Transverse colon (tissue), 4 donors: ENCODE measurements at regions not wholly inside any gene's neighbourhood (a gene's known extent, or its start where the extent isn't known, plus 50 kb on each side); places are given as distances from the start of the nearest gene placed in this dataset.

Source experiments
- DNase-seq: peaks from one replicate; pipeline ENCODE4 v3.0.0-alpha.2; 2019
- H3K27ac ChIP-seq, 4 donors: fragments of 200-600 bp; sonication (generic); 2 replicates each; pipeline ENCODE4 v1.5.1; 2016 to 2018; ENCODE audit warnings: inconsistent platforms in 4 of 4
- H3K27me3 ChIP-seq: fragments of 200-600 bp; sonication (generic); 2 replicates; pipeline ENCODE4 v1.5.1; 2017; ENCODE audit warnings: inconsistent platforms
- H3K36me3 ChIP-seq, 4 donors: fragments of 200-600 bp; sonication (generic); 2 replicates each; pipeline ENCODE4 v1.5.1; 2017 to 2019; ENCODE audit warnings: inconsistent platforms in 4 of 4
- H3K4me1 ChIP-seq, 4 donors: fragments of 200-600 bp; sonication (generic); 2 replicates each; pipeline ENCODE4 v1.5.1; 2017 to 2020; ENCODE audit warnings: inconsistent platforms in 4 of 4
- H3K4me3 ChIP-seq, 4 donors: fragments of 200-600 bp; sonication (generic); 1 replicate in 1 of 4; 2 replicates in 3 of 4; pipeline versions ENCODE4 v1.5.1 to v1.6.1; 2017 to 2019; ENCODE audit warnings: inconsistent platforms in 4 of 4
- H3K9me3 ChIP-seq, 2 donors: fragments of 200-600 bp; sonication (generic); 2 replicates each; pipeline ENCODE4 v1.5.1; 2017 to 2019; ENCODE audit warnings: inconsistent platforms in 2 of 2
- CTCF ChIP-seq, 5 experiments: fragments of 200-600 bp in 3 of 5; fragments of 450-650 bp in 2 of 5; sonication (generic) in 3 of 5; IDR thresholded peaks; 1 replicate in 2 of 5; 2 replicates in 3 of 5; pipeline ENCODE4 v1.5.1; 2016 to 2017; ENCODE audit warnings: antibody characterized with exemption in 5 of 5, inconsistent platforms in 3 of 5, mild to moderate bottlenecking in 2 of 5, moderate library complexity in 1 of 5
- EP300 ChIP-seq: sonication (generic); formaldehyde crosslinking; IDR thresholded peaks from one replicate; pipeline ENCODE4 v1.6.1; 2017; ENCODE audit warnings: antibody characterized with exemption, low read depth
- POLR2A ChIP-seq: fragments of 450-650 bp; IDR thresholded peaks from one replicate; pipeline ENCODE4 v1.6.1; 2016; ENCODE audit warnings: antibody characterized with exemption, mild to moderate bottlenecking, moderate library complexity
- POLR2AphosphoS5 ChIP-seq, 3 donors: sonication (generic); formaldehyde crosslinking; IDR thresholded peaks; one replicate each; pipeline ENCODE4 v1.6.1; 2016; ENCODE audit warnings: antibody characterized with exemption in 3 of 3
- WGBS, 2 donors: methylation state at CpG; one replicate each; pipeline ENCODE4 v1.1.5; 2018; ENCODE audit warnings: low coverage in 1 of 2; 5-methylcytosine and 5-hydroxymethylcytosine counted together
- in situ Hi-C, 4 donors: fragments of 200-750 bp; cut with MboI; loops; one replicate each; pipeline versions ENCODE4 v1.15.0 to v1.15.1; 2017; ENCODE audit warnings: low sequenced_read_pairs in 3 of 4, low pct_ligation_motif_present in 1 of 4, low pct_unique_long_range_greater_than_20kb in 1 of 4
- intact Hi-C: fragments of 100-400 bp; cut with DNase I; formaldehyde crosslinking; loops from one replicate; pipeline ENCODE4 v1.15.1; 2023; ENCODE audit warnings: low total_unique reads

GRCh38 chr2:172153156-172153555, 50.5 kb upstream of the DLX2 start:
- no peaks in the 10 kb centered on the region for H3K36me3 ChIP-seq
- DNase-seq: no peak
- peaks cover 7% of the 10 kb centered on the region for H3K27me3 ChIP-seq
- intact Hi-C loops: no loop called here
- 28 to 29% methylated on average over 2 of the region's 2 CpGs for WGBS, 2 donors
- no peak for TF ChIP-seq EP300
- H3K4me3 ChIP-seq: no peak overlapping the region
- no peaks in the 10 kb centered on the region for H3K4me1 ChIP-seq
- in situ Hi-C loops: no loop called here
- H3K9me3 ChIP-seq: no peaks in the 10 kb centered on the region
- H3K27ac ChIP-seq: no peak overlapping the region

GRCh38 chr2:172153757-172154156, 51.1 kb upstream of the DLX2 start:
- Histone ChIP-seq H3K36me3 (no peaks in the 10 kb centered on the region), H3K4me3 (no peak overlapping the region), H3K4me1 (no peaks in the 10 kb centered on the region), H3K9me3 (no peaks in the 10 kb centered on the region), H3K27ac (no peak overlapping the region), H3K27me3 (peaks cover 7% of the 10 kb centered on the region)
- intact Hi-C loops (no loop called here), in situ Hi-C loops (no loop called here)
- no peak for TF ChIP-seq CTCF (IDR thresholded peaks at IDR 0.05)
- no peak for TF ChIP-seq POLR2A
- no peak for TF ChIP-seq EP300
- TF ChIP-seq POLR2AphosphoS5 (IDR thresholded peaks at IDR 0.05): no peak
- no peak for DNase-seq

- Histone ChIP-seq H3K9me3 (peaks cover 0 to under 1% of the 10 kb centered on the region in 2 donors), H3K4me3 (no peak overlapping the region), H3K27me3 (peaks cover 7% of the 10 kb centered on the region), H3K36me3 (no peaks in the 10 kb centered on the region), H3K27ac (no peak overlapping the region), H3K4me1 (no peaks in the 10 kb centered on the region)
- TF ChIP-seq POLR2AphosphoS5 (IDR thresholded peaks at IDR 0.05): no peak
- TF ChIP-seq CTCF (IDR thresholded peaks at IDR 0.05): no peak
- TF ChIP-seq EP300: no peak
- TF ChIP-seq POLR2A: no peak
- 87 to 95% methylated on average over 10 to 12 of the region's 12 CpGs for WGBS, 2 donors
- intact Hi-C loops: no loop called here
- DNase-seq: no peak
- in situ Hi-C loops: no loop called here
These were observed 53.1 kb upstream of the DLX2 start for GRCh38 chr2:172155752-172156151.

GRCh38 chr2:172160839-172161238, 58.1 kb upstream of the DLX2 start:
- peaks cover 0 to 6% of the 10 kb centered on the region in 2 donors for H3K9me3 ChIP-seq
- no peaks in the 10 kb centered on the region for H3K4me1 ChIP-seq
- in situ Hi-C loops: no loop called here
- 93% methylated on average over 1 of the region's 1 CpG; no CpG with 5 or more reads in 1 of the 2 donors for WGBS, 2 donors
- no peaks in the 10 kb centered on the region for H3K36me3 ChIP-seq
- no peak for DNase-seq
- peaks cover 5% of the 10 kb centered on the region for H3K27me3 ChIP-seq
- no peak overlapping the region for H3K4me3 ChIP-seq
- intact Hi-C loops: no loop called here
- no peak overlapping the region for H3K27ac ChIP-seq
- TF ChIP-seq CTCF (IDR thresholded peaks at IDR 0.05) (no peak), EP300 (no peak), POLR2AphosphoS5 (IDR thresholded peaks at IDR 0.05) (no peak), POLR2A (no peak)

- H3K27ac ChIP-seq: no peak overlapping the region
- no peak for DNase-seq
- intact Hi-C loops (no loop called here), in situ Hi-C loops (no loop called here)
- H3K4me1 ChIP-seq: peaks cover 0 to 4% (median 2%) of the 10 kb centered on the region in 4 donors
- no peaks in the 10 kb centered on the region for H3K27me3 ChIP-seq
- H3K9me3 ChIP-seq: peaks cover 0 to 6% of the 10 kb centered on the region in 2 donors
- TF ChIP-seq POLR2AphosphoS5 (IDR thresholded peaks at IDR 0.05) (no peak), POLR2A (no peak), EP300 (no peak), CTCF (IDR thresholded peaks at IDR 0.05) (no peak)
- WGBS, 2 donors: 74 to 80% methylated on average over 1 to 7 of the region's 7 CpGs
- H3K36me3 ChIP-seq: no peaks in the 10 kb centered on the region
- no peak overlapping the region for H3K4me3 ChIP-seq
These were observed 59.6 kb upstream of the DLX2 start for GRCh38 chr2:172162225-172162733.
